ENCODE measurements at regions not wholly inside any gene's neighbourhood (a gene's known extent, or its start where the extent isn't known, plus 50 kb on each side); places are given as distances from the start of the nearest gene placed in this dataset.
A peak's percentile ranks its signal among the peaks of the same experiment; 100 is the strongest.

- Histone ChIP-seq H3K27me3 (ENCODE audit: control insufficient read depth in 3 of 3, insufficient read depth in 3 of 3, low read length in 3 of 3) (no peaks in the 10 kb centered on the region), H3K4me3 (ENCODE audit: low read depth in 1 of 3, low read length in 3 of 3) (no peak overlapping the region), H3K4me1 (ENCODE audit: control insufficient read depth in 3 of 3, insufficient read depth in 2 of 3, low read depth in 1 of 3, low read length in 2 of 3) (no peaks in the 10 kb centered on the region), H3K36me3 (ENCODE audit: control insufficient read depth in 3 of 3, insufficient read depth in 2 of 3, low read depth in 1 of 3, low read length in 3 of 3) (no peaks in the 10 kb centered on the region), H3K27ac (ENCODE audit: low read depth in 1 of 3, low read length in 2 of 3) (no peak overlapping the region), H3K9me3 (ENCODE audit: control insufficient read depth in 2 of 2, insufficient read depth in 1 of 2, low read depth in 1 of 2, low read length in 1 of 2) (peaks cover 0 to 5% of the 10 kb centered on the region in 2 donors)
- 18 to 50% (median 23%) methylated on average over 1 of the region's 1 CpG for WGBS, 3 donors
- FAIRE-seq (no peak), DNase-seq (no peak)
Measured at GRCh38 chr2:59204040-59204439, 962.9 kb upstream of the FANCL start.

- 49 to 75% (median 73%) methylated on average over 1 of the region's 1 CpG for WGBS, 3 donors
- Histone ChIP-seq H3K4me3 (ENCODE audit: low read depth in 1 of 3, low read length in 3 of 3) (no peak overlapping the region), H3K36me3 (ENCODE audit: control insufficient read depth in 3 of 3, insufficient read depth in 2 of 3, low read depth in 1 of 3, low read length in 3 of 3) (no peaks in the 10 kb centered on the region), H3K27me3 (ENCODE audit: control insufficient read depth in 3 of 3, insufficient read depth in 3 of 3, low read length in 3 of 3) (no peaks in the 10 kb centered on the region), H3K27ac (ENCODE audit: low read depth in 1 of 3, low read length in 2 of 3) (no peak overlapping the region), H3K4me1 (ENCODE audit: control insufficient read depth in 3 of 3, insufficient read depth in 2 of 3, low read depth in 1 of 3, low read length in 2 of 3) (no peaks in the 10 kb centered on the region), H3K9me3 (ENCODE audit: control insufficient read depth in 2 of 2, insufficient read depth in 1 of 2, low read depth in 1 of 2, low read length in 1 of 2) (peaks cover 0 to 7% of the 10 kb centered on the region in 2 donors)
- FAIRE-seq (no peak), DNase-seq (no peak)
Measured at GRCh38 chr2:59196491-59196890, 955.4 kb upstream of the FANCL start.

DNA sequence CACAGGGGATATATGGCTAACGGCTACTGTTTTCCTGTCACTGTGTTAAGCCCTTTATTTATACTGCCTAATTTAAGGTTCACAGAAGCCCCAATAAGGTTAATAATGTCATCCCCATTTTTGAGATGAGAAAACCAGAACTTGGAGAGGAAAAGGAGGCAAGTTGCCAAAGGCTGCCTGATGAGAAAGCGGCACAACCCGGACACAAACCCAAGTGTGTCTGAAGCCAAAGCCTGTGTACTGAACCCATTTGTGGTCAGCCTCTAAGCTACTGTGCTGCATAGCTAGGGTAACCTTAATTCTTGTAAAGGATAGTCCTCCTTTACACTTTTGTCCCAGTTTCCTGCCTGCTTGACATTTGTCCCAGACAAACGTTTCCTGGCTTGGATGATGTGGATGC lies 954.7 kb upstream of the FANCL start:
- FAIRE-seq (no peak), DNase-seq (no peak)
- Histone ChIP-seq H3K9me3 (ENCODE audit: control insufficient read depth in 2 of 2, insufficient read depth in 1 of 2, low read depth in 1 of 2, low read length in 1 of 2) (peaks cover 0 to 7% of the 10 kb centered on the region in 2 donors), H3K4me3 (ENCODE audit: low read depth in 1 of 3, low read length in 3 of 3) (no peak overlapping the region), H3K27me3 (ENCODE audit: control insufficient read depth in 3 of 3, insufficient read depth in 3 of 3, low read length in 3 of 3) (no peaks in the 10 kb centered on the region), H3K36me3 (ENCODE audit: control insufficient read depth in 3 of 3, insufficient read depth in 2 of 3, low read depth in 1 of 3, low read length in 3 of 3) (no peaks in the 10 kb centered on the region), H3K4me1 (ENCODE audit: control insufficient read depth in 3 of 3, insufficient read depth in 2 of 3, low read depth in 1 of 3, low read length in 2 of 3) (no peaks in the 10 kb centered on the region), H3K27ac (ENCODE audit: low read depth in 1 of 3, low read length in 2 of 3) (no peak overlapping the region)
- 76 to 80% (median 77%) methylated on average over 4 of the region's 4 CpGs for WGBS, 3 donors

GRCh38 chr2:59191781-59192180 lies 950.7 kb upstream of the FANCL start:
- H3K27me3 ChIP-seq (ENCODE audit: control insufficient read depth in 3 of 3, insufficient read depth in 3 of 3, low read length in 3 of 3), result no peaks in the 10 kb centered on the region
- no peak for FAIRE-seq
- no peaks in the 10 kb centered on the region for H3K36me3 ChIP-seq (ENCODE audit: control insufficient read depth in 3 of 3, insufficient read depth in 2 of 3, low read depth in 1 of 3, low read length in 3 of 3)
- no peaks in the 10 kb centered on the region for H3K4me1 ChIP-seq (ENCODE audit: control insufficient read depth in 3 of 3, insufficient read depth in 2 of 3, low read depth in 1 of 3, low read length in 2 of 3)
- no peak overlapping the region for H3K27ac ChIP-seq (ENCODE audit: low read depth in 1 of 3, low read length in 2 of 3)
- WGBS, 3 donors, result 89 to 90% (median 89%) methylated on average over 4 of the region's 4 CpGs
- DNase-seq, result no peak
- no peaks in the 10 kb centered on the region for H3K9me3 ChIP-seq (ENCODE audit: control insufficient read depth in 2 of 2, insufficient read depth in 1 of 2, low read depth in 1 of 2, low read length in 1 of 2)
- H3K4me3 ChIP-seq (ENCODE audit: low read depth in 1 of 3, low read length in 3 of 3), result no peak overlapping the region

DNA sequence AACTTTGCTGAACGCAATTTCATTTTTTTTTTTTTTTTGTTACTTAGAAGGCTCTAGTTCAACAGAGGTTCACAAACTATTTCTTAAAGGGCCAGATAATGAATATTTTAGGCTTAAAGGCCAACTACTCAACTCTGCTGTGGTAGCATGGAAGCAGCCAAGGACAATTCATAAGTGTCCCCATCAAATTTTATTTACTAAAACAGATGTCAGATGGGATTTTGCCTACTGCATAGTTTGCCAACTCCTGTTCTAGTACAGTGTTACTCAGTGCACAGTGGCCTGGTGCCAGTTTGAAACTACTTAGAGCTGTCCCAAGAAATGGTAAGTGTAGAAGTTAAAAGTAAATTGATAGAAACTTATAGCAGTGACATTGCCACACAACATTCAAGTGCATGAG lies 949.4 kb upstream of the FANCL start:
- H3K4me3 ChIP-seq (ENCODE audit: low read depth in 1 of 3, low read length in 3 of 3), result no peak overlapping the region
- 53 to 88% (median 79%) methylated on average over 1 of the region's 1 CpG for WGBS, 3 donors

DNA sequence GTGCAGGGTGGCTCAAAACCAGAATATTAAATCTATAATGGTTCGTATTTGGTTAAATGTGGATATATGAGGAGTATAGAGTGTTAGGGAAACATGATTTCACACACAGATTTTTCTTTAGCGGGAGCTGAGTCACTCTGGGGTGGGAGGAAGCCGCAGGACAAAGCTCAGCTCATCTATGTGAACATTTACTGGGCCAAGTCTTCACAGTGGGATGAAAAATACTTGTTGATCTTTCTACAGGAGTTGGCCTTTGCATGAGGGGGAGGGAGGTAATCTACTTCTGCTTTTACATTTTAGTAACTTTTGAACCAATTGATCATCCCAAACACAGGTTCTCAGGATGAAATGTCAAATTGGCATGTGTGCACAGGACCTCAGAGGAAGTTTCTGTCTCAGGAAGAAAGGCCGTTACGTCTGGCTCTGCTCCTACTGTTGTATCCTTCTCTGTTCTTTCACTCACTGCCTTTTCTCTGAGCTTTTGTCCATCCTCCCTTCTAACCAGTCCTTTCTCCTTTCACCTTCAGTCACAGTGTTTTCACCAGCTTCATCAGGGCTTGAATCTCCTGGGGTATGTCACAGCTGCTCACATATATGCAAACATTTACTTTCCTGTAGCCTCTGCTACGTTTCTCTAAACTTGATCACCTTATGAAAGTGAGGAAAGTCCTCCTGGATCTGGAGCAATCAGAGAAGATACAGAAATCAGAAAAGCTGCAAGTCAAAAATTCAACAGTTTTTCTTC lies 943.3 kb upstream of the FANCL start:
- Histone ChIP-seq H3K27me3 (ENCODE audit: control insufficient read depth in 3 of 3, insufficient read depth in 3 of 3, low read length in 3 of 3) (no peaks in the 10 kb centered on the region), H3K4me3 (ENCODE audit: low read depth in 1 of 3, low read length in 3 of 3) (no peak overlapping the region), H3K9me3 (ENCODE audit: control insufficient read depth in 2 of 2, insufficient read depth in 1 of 2, low read depth in 1 of 2, low read length in 1 of 2) (no peaks in the 10 kb centered on the region), H3K27ac (ENCODE audit: low read depth in 1 of 3, low read length in 2 of 3) (no peak overlapping the region), H3K4me1 (ENCODE audit: control insufficient read depth in 3 of 3, insufficient read depth in 2 of 3, low read depth in 1 of 3, low read length in 2 of 3) (no peaks in the 10 kb centered on the region), H3K36me3 (ENCODE audit: control insufficient read depth in 3 of 3, insufficient read depth in 2 of 3, low read depth in 1 of 3, low read length in 3 of 3) (no peaks in the 10 kb centered on the region)
- 36 to 45% (median 40%) methylated on average over 6 of the region's 6 CpGs for WGBS, 3 donors
- FAIRE-seq (no peak), DNase-seq (no peak)

More for the DNA sequence above, 949.4 kb upstream of the FANCL start:
- Histone ChIP-seq H3K27ac (ENCODE audit: low read depth in 1 of 3, low read length in 2 of 3) (no peak overlapping the region), H3K27me3 (ENCODE audit: control insufficient read depth in 3 of 3, insufficient read depth in 3 of 3, low read length in 3 of 3) (no peaks in the 10 kb centered on the region), H3K4me1 (ENCODE audit: control insufficient read depth in 3 of 3, insufficient read depth in 2 of 3, low read depth in 1 of 3, low read length in 2 of 3) (no peaks in the 10 kb centered on the region), H3K9me3 (ENCODE audit: control insufficient read depth in 2 of 2, insufficient read depth in 1 of 2, low read depth in 1 of 2, low read length in 1 of 2) (no peaks in the 10 kb centered on the region), H3K36me3 (ENCODE audit: control insufficient read depth in 3 of 3, insufficient read depth in 2 of 3, low read depth in 1 of 3, low read length in 3 of 3) (no peaks in the 10 kb centered on the region)
- FAIRE-seq (no peak), DNase-seq (no peak)

DNA sequence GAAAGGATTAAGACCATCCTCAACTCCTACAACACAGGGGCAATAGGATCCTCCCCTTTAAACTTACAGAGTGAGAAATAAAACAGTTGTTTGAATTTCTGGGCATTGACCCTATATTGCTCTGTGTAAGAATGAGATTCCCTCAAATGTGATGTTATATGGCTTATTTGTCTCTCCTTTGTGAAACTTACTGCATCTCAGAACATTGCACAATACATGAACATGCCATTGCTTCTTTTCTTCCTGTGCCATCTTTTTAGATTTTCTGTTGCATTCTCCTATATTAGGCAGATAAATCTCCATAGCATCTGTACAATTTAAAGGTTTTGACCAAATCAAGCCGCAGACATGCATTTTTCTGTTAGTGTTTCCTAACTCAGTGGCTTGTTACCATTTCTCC lies 941.9 kb upstream of the FANCL start:
- no peak for FAIRE-seq

DNA sequence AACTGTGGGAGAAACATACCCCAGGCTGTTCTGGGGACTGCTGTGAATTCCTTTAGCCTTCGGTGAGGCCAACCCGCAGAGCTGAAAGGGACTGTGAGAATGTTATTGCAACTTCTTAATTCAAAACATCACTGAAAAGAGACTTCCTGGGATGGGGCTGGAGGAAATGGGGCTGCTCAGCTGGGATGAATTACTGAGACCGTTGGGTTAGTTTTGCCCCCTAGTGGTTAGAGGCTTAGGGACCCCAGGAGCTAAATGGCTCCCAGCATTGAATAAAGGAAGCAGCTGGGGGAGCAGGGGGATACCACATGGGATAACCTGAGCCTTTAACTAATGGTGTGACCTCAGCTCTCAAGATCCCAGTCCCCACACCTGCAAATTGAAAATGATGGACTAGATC lies 941.1 kb upstream of the FANCL start:
- no peaks in the 10 kb centered on the region for H3K27me3 ChIP-seq (ENCODE audit: control insufficient read depth in 3 of 3, insufficient read depth in 3 of 3, low read length in 3 of 3)
- H3K4me3 ChIP-seq (ENCODE audit: low read depth in 1 of 3, low read length in 3 of 3), result no peak overlapping the region
- no peaks in the 10 kb centered on the region for H3K9me3 ChIP-seq (ENCODE audit: control insufficient read depth in 2 of 2, insufficient read depth in 1 of 2, low read depth in 1 of 2, low read length in 1 of 2)
- DNase-seq (peak in 1 of 2 donors; percentile 6), FAIRE-seq (no peak)
- WGBS, 3 donors, result 17 to 31% (median 29%) methylated on average over 3 of the region's 3 CpGs
- H3K36me3 ChIP-seq (ENCODE audit: control insufficient read depth in 3 of 3, insufficient read depth in 2 of 3, low read depth in 1 of 3, low read length in 3 of 3), result no peaks in the 10 kb centered on the region
- H3K4me1 ChIP-seq (ENCODE audit: control insufficient read depth in 3 of 3, insufficient read depth in 2 of 3, low read depth in 1 of 3, low read length in 2 of 3), result no peaks in the 10 kb centered on the region
- no peak overlapping the region for H3K27ac ChIP-seq (ENCODE audit: low read depth in 1 of 3, low read length in 2 of 3)

More for the DNA sequence above, 941.9 kb upstream of the FANCL start:
- Histone ChIP-seq H3K27ac (ENCODE audit: low read depth in 1 of 3, low read length in 2 of 3) (no peak overlapping the region), H3K9me3 (ENCODE audit: control insufficient read depth in 2 of 2, insufficient read depth in 1 of 2, low read depth in 1 of 2, low read length in 1 of 2) (no peaks in the 10 kb centered on the region), H3K36me3 (ENCODE audit: control insufficient read depth in 3 of 3, insufficient read depth in 2 of 3, low read depth in 1 of 3, low read length in 3 of 3) (no peaks in the 10 kb centered on the region), H3K4me3 (ENCODE audit: low read depth in 1 of 3, low read length in 3 of 3) (no peak overlapping the region), H3K27me3 (ENCODE audit: control insufficient read depth in 3 of 3, insufficient read depth in 3 of 3, low read length in 3 of 3) (no peaks in the 10 kb centered on the region), H3K4me1 (ENCODE audit: control insufficient read depth in 3 of 3, insufficient read depth in 2 of 3, low read depth in 1 of 3, low read length in 2 of 3) (no peaks in the 10 kb centered on the region)
- no peak for DNase-seq
- WGBS, 3 donors, result 82 to 97% (median 90%) methylated on average over 1 of the region's 1 CpG

DNA sequence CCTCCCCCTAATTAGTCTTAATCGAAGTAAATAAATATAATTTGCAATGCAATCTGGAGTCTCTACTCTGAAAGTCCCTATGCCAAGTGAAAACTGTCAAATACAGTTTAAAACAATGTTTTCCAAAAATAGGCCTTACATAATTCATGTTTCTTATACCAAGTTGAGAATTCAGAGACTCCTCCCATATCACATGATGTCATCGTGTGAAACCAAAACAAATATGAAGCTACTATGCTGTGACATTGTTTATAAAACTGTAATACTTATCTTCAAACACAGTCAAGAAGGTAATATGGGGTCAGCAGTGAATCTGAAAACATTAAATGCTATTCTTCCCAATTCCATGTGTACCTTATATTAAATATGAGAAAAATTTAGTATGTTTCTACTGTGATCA lies 940.2 kb upstream of the FANCL start:
- DNase-seq (no peak), FAIRE-seq (no peak)
- no peaks in the 10 kb centered on the region for H3K36me3 ChIP-seq (ENCODE audit: control insufficient read depth in 3 of 3, insufficient read depth in 2 of 3, low read depth in 1 of 3, low read length in 3 of 3)
- H3K4me1 ChIP-seq (ENCODE audit: control insufficient read depth in 3 of 3, insufficient read depth in 2 of 3, low read depth in 1 of 3, low read length in 2 of 3), result no peaks in the 10 kb centered on the region
- no peaks in the 10 kb centered on the region for H3K27me3 ChIP-seq (ENCODE audit: control insufficient read depth in 3 of 3, insufficient read depth in 3 of 3, low read length in 3 of 3)
- 50 to 56% (median 51%) methylated on average over 2 of the region's 2 CpGs for WGBS, 3 donors
- no peaks in the 10 kb centered on the region for H3K9me3 ChIP-seq (ENCODE audit: control insufficient read depth in 2 of 2, insufficient read depth in 1 of 2, low read depth in 1 of 2, low read length in 1 of 2)
- H3K4me3 ChIP-seq (ENCODE audit: low read depth in 1 of 3, low read length in 3 of 3), result no peak overlapping the region
- H3K27ac ChIP-seq (ENCODE audit: low read depth in 1 of 3, low read length in 2 of 3), result no peak overlapping the region

Measured in small intestine (tissue), 7 donors.